ENCODE measurements at regions not wholly inside any gene's neighbourhood (a gene's known extent, or its start where the extent isn't known, plus 50 kb on each side); places are given as distances from the start of the nearest gene placed in this dataset.

DNA sequence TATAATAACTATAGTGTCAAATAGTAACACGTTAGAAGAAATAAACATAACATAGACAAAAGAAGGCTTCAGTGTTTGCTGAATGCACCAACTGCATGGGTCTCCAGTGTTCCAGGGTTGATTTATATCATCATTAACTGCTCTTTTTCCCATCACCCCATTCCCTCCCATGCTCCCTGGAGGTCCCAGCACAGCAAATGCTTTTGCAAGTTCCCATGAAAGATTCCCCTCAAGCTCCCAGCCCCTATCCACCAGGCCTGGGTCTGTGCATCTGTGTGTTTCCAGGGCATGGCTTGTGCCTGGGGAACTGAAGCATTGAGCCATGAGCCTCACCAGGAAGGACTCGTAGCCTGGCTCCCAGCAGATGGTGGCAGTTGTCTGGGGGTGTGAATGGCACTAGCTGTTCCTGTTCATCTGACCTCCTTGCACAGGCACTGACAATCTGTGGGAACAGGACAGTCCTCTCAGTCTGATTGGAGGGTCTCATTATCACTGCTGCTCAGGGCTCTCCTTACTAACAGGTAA lies 164.6 kb upstream of the RMP24 start:
- H4K91ac ChIP-seq (replicated peaks; ENCODE audit: insufficient read length, low read length), result peak overlapping the region; percentile 55
- H3K4me3 ChIP-seq (ENCODE audit: extremely low read depth in 1 of 4, insufficient read depth in 2 of 4, low read depth in 3 of 4, low read length in 4 of 4), result no peak overlapping the region
- no peak overlapping the region for H3K23ac ChIP-seq (ENCODE audit: insufficient read length)
- 84% methylated on average over 2 of the region's 2 CpGs; no CpG with 5 or more reads in 1 of the 2 experiments for WGBS, 2 experiments (ENCODE audit: extremely low coverage in 1 of 2, insufficient coverage in 1 of 2, insufficient read length in 1 of 2, insufficient replicate concordance in 2 of 2, low coverage in 1 of 2, low lambda C conversion rate in 2 of 2, missing lambda C conversion rate in 1 of 2)
- peaks cover 2% of the 10 kb centered on the region; the same call in 1 of the 2 replicates for H3K23me2 ChIP-seq (ENCODE audit: low read depth, low read length)
- no peaks in the 10 kb centered on the region for H3K9me3 ChIP-seq (ENCODE audit: insufficient read depth in 2 of 2, low read depth in 1 of 2, low read length in 1 of 2)
- H3K27ac ChIP-seq (ENCODE audit: low read depth, low read length), result no peak overlapping the region
- H2AFZ ChIP-seq (ENCODE audit: low read length), result no peak overlapping the region
- no peak overlapping the region for H2AK5ac ChIP-seq (ENCODE audit: low read depth, low read length)
- peak overlapping the region; percentile 99 for H2BK20ac ChIP-seq (ENCODE audit: low read length)
- peak overlapping the region; percentile 29 for H2BK120ac ChIP-seq (replicated peaks; ENCODE audit: low read depth, low read length)
- no peak overlapping the region; the same call in 1 of the 2 replicates for H4K8ac ChIP-seq (ENCODE audit: extremely low read depth, insufficient read depth, low read length)
- H3K36me3 ChIP-seq (ENCODE audit: control insufficient read depth in 2 of 4, insufficient read depth in 4 of 4, low read length in 3 of 4), result no peaks in the 10 kb centered on the region
- 0 out of 2 replicates have a peak overlapping the region, but pooled peaks have one; percentile 90 for H2BK15ac ChIP-seq (ENCODE audit: low read length)
- no peak overlapping the region for H2BK5ac ChIP-seq (ENCODE audit: low read depth, low read length)
- no peaks in the 10 kb centered on the region for H3K79me1 ChIP-seq (ENCODE audit: low read depth, low read length)
- FAIRE-seq, result no peak
- H3K79me2 ChIP-seq (ENCODE audit: control insufficient read depth in 1 of 2, insufficient read depth in 2 of 2, low read length in 2 of 2), result no peaks in the 10 kb centered on the region
- H4K5ac ChIP-seq (ENCODE audit: insufficient read length, low read depth, low read length), result no peak overlapping the region
- peaks cover 0 to 8% (median 2%) of the 10 kb centered on the region in 4 experiments; a peak in 1 of 7 replicates for H3K4me1 ChIP-seq (replicated peaks in 1 of 4; ENCODE audit: control insufficient read depth in 3 of 4, insufficient read depth in 4 of 4, low read length in 3 of 4)
- no peak for TF ChIP-seq KDM1A (IDR thresholded peaks at IDR 0.05; ENCODE audit: borderline replicate concordance, low read length)
- no peak for TF ChIP-seq SIX5 (IDR thresholded peaks at IDR 0.05; ENCODE audit: low read depth, low read length)
- no peak for TF ChIP-seq GABPA (IDR thresholded peaks at IDR 0.05; ENCODE audit: borderline replicate concordance, insufficient read depth, low read length)
- TF ChIP-seq CHD1 (IDR thresholded peaks at IDR 0.05; ENCODE audit: low read depth, low read length), result no peak
- no peak for TF ChIP-seq SP2 (IDR thresholded peaks at IDR 0.05; ENCODE audit: low read length)
- no peak for TF ChIP-seq SIRT6 (IDR thresholded peaks at IDR 0.05; ENCODE audit: low read length)
- no peak for TF ChIP-seq HDAC6 (IDR thresholded peaks at IDR 0.05; ENCODE audit: low read depth, low read length)
- DNase-seq (ENCODE audit: low read depth in 1 of 2, low spot score in 2 of 2), result no peak
- H3K56ac ChIP-seq (replicated peaks; ENCODE audit: insufficient read length, low read depth, low read length), result no peak overlapping the region
- peak overlapping the region; percentile 65; the same call in 1 of the 2 replicates for H2BK12ac ChIP-seq (ENCODE audit: low read depth, low read length)
- H3K14ac ChIP-seq (ENCODE audit: insufficient read length), result no peak overlapping the region
- no peak overlapping the region for H3K9ac ChIP-seq (replicated peaks in 1 of 4; ENCODE audit: extremely low read depth in 1 of 4, low read depth in 3 of 4, low read length in 3 of 4)
- no peaks in the 10 kb centered on the region for H4K20me1 ChIP-seq (replicated peaks in 1 of 2; ENCODE audit: control insufficient read depth in 1 of 2, insufficient read depth in 2 of 2, low read length in 2 of 2)
- H3K18ac ChIP-seq (ENCODE audit: extremely low read depth, low read length), result peak overlapping the region; percentile 38; the same call in 1 of the 2 replicates
- ChIA-PET POLR2A (ENCODE audit: partially characterized antibody) (no interaction called here), CTCF (ENCODE audit: partially characterized antibody) (no interaction called here)
- no peak overlapping the region for H3K4me2 ChIP-seq (ENCODE audit: insufficient read depth in 1 of 2, low read depth in 2 of 2, low read length in 2 of 2)
- no peaks in the 10 kb centered on the region for H3K27me3 ChIP-seq (replicated peaks in 1 of 4; ENCODE audit: control insufficient read depth in 3 of 4, extremely low read depth in 1 of 4, insufficient read depth in 3 of 4, low read length in 3 of 4)
- no peak overlapping the region for H3K4ac ChIP-seq (replicated peaks; ENCODE audit: insufficient read length, low read depth, low read length)
